Testis (tissue), 2 donors: ENCODE measurements at regions not wholly inside any gene's neighbourhood (a gene's known extent, or its start where the extent isn't known, plus 50 kb on each side); places are given as distances from the start of the nearest gene placed in this dataset.

Experiments
- POLR2A ChIP-seq: fragments of 450-650 bp; IDR thresholded peaks from one replicate; pipeline ENCODE4 v1.6.1; 2017; ENCODE audit warnings: antibody characterized with exemption, mild to moderate bottlenecking, moderate library complexity
- TF ChIP-seq, protein P1 (sequence below), 3 experiments: fragments of 450-650 bp in 2 of 3; fragments of 200-600 bp in 1 of 3; sonication (generic) in 1 of 3; IDR thresholded peaks; one replicate each; pipeline ENCODE4 v1.5.1; 2016 to 2019; ENCODE audit warnings: antibody characterized with exemption in 3 of 3, mild to moderate bottlenecking in 2 of 3, moderate library complexity in 1 of 3

GRCh38 chr1:19562847-19563246 lies 77.5 kb upstream of the CAPZB start:
- TF ChIP-seq, protein P1, sequence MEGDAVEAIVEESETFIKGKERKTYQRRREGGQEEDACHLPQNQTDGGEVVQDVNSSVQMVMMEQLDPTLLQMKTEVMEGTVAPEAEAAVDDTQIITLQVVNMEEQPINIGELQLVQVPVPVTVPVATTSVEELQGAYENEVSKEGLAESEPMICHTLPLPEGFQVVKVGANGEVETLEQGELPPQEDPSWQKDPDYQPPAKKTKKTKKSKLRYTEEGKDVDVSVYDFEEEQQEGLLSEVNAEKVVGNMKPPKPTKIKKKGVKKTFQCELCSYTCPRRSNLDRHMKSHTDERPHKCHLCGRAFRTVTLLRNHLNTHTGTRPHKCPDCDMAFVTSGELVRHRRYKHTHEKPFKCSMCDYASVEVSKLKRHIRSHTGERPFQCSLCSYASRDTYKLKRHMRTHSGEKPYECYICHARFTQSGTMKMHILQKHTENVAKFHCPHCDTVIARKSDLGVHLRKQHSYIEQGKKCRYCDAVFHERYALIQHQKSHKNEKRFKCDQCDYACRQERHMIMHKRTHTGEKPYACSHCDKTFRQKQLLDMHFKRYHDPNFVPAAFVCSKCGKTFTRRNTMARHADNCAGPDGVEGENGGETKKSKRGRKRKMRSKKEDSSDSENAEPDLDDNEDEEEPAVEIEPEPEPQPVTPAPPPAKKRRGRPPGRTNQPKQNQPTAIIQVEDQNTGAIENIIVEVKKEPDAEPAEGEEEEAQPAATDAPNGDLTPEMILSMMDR (IDR thresholded peaks at IDR 0.05) = no peak
- TF ChIP-seq POLR2A = no peak
